Hepatocyte (in vitro differentiated cells): ENCODE measurements at regions not wholly inside any gene's neighbourhood (a gene's known extent, or its start where the extent isn't known, plus 50 kb on each side); places are given as distances from the start of the nearest gene placed in this dataset.

Experiments used
- DNase-seq: peaks from one replicate; pipeline ENCODE4 v3.0.0-alpha.2; 2016; ENCODE audit warnings: low spot score
- H2AFZ ChIP-seq: fragments of 200-600 bp; sonication (generic); 2 replicates; pipeline ENCODE4 v1.6.0; 2016; ENCODE audit warnings: antibody characterized with exemption, mild to moderate bottlenecking
- H3K27ac ChIP-seq: fragments of 200-600 bp; sonication (generic); 2 replicates; pipeline ENCODE4 v1.5.1; 2016; ENCODE audit warnings: mild to moderate bottlenecking
- H3K27me3 ChIP-seq: fragments of 200-600 bp; sonication (generic); 2 replicates; pipeline ENCODE4 v1.6.1; 2016
- H3K36me3 ChIP-seq: fragments of 200-600 bp; sonication (generic); replicated peaks from 2 replicates; pipeline ENCODE4 v1.5.1; 2016; ENCODE audit warnings: low read depth; ENCODE audit not compliant: insufficient read depth
- H3K4me1 ChIP-seq: fragments of 200-600 bp; sonication (generic); 2 replicates; pipeline ENCODE4 v1.5.1; 2016; ENCODE audit warnings: mild to moderate bottlenecking, moderate library complexity; ENCODE audit not compliant: insufficient read depth
- H3K4me2 ChIP-seq: fragments of 200-600 bp; sonication (generic); 2 replicates; pipeline ENCODE4 v1.6.0; 2016
- H3K4me3 ChIP-seq: fragments of 200-600 bp; sonication (generic); 2 replicates; pipeline ENCODE4 v1.5.1; 2016; ENCODE audit warnings: mild to moderate bottlenecking
- H3K79me2 ChIP-seq: fragments of 200-600 bp; sonication (generic); 2 replicates; pipeline ENCODE4 v1.6.0; 2017; ENCODE audit warnings: mild to moderate bottlenecking
- H3K9me2 ChIP-seq: fragments of 200-600 bp; sonication (generic); replicated peaks from 2 replicates; pipeline ENCODE4 v1.6.0; 2017; ENCODE audit warnings: mild to moderate bottlenecking; ENCODE audit not compliant: insufficient read depth
- H3K9me3 ChIP-seq: fragments of 200-600 bp; sonication (generic); 2 replicates; pipeline ENCODE4 v1.5.1; 2016; ENCODE audit warnings: low read depth, mild to moderate bottlenecking
- H4K20me1 ChIP-seq: fragments of 200-600 bp; sonication (generic); 2 replicates; pipeline ENCODE4 v1.6.0; 2016; ENCODE audit warnings: mild to moderate bottlenecking; ENCODE audit not compliant: insufficient read depth, poor library complexity, severe bottlenecking
- EZH2 ChIP-seq: fragments of 200-600 bp; sonication (generic); IDR thresholded peaks from 2 replicates; pipeline ENCODE4 v1.6.1; 2016; ENCODE audit warnings: antibody characterized with exemption, mild to moderate bottlenecking, borderline replicate concordance
- EZH2phosphoT487 ChIP-seq: fragments of 200-600 bp; sonication (generic); IDR thresholded peaks from one replicate; pipeline ENCODE4 v1.6.1; 2018; ENCODE audit warnings: antibody characterized with exemption, mild to moderate bottlenecking, low read depth, moderate library complexity; ENCODE audit not compliant: unreplicated experiment, severe bottlenecking
- WGBS: methylation state at CpG from one replicate; pipeline ENCODE4 v1.1.6; 2016; ENCODE audit warnings: low lambda C conversion rate; ENCODE audit errors: missing lambda C conversion rate; 5-methylcytosine and 5-hydroxymethylcytosine counted together
- TF ChIP-seq, protein P1 (sequence below): fragments of 200-600 bp; sonication (generic); IDR thresholded peaks from 2 replicates; pipeline ENCODE4 v1.5.1; 2016; ENCODE audit warnings: antibody characterized with exemption, mild to moderate bottlenecking; ENCODE audit not compliant: poor library complexity

- Histone ChIP-seq H3K9me3 (no peaks in the 10 kb centered on the region), H4K20me1 (no peaks in the 10 kb centered on the region), H3K9me2 (no peaks in the 10 kb centered on the region), H3K27ac (no peak overlapping the region), H3K4me1 (no peaks in the 10 kb centered on the region), H3K79me2 (no peaks in the 10 kb centered on the region), H3K36me3 (no peaks in the 10 kb centered on the region), H2AFZ (no peak overlapping the region), H3K4me3 (no peak overlapping the region), H3K4me2 (no peak overlapping the region), H3K27me3 (no peaks in the 10 kb centered on the region)
- TF ChIP-seq, protein P1, sequence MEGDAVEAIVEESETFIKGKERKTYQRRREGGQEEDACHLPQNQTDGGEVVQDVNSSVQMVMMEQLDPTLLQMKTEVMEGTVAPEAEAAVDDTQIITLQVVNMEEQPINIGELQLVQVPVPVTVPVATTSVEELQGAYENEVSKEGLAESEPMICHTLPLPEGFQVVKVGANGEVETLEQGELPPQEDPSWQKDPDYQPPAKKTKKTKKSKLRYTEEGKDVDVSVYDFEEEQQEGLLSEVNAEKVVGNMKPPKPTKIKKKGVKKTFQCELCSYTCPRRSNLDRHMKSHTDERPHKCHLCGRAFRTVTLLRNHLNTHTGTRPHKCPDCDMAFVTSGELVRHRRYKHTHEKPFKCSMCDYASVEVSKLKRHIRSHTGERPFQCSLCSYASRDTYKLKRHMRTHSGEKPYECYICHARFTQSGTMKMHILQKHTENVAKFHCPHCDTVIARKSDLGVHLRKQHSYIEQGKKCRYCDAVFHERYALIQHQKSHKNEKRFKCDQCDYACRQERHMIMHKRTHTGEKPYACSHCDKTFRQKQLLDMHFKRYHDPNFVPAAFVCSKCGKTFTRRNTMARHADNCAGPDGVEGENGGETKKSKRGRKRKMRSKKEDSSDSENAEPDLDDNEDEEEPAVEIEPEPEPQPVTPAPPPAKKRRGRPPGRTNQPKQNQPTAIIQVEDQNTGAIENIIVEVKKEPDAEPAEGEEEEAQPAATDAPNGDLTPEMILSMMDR, result no peak
- TF ChIP-seq EZH2 (no peak), EZH2phosphoT487 (no peak)
- DNase-seq, result no peak
- WGBS, result 89% methylated on average over 8 of the region's 8 CpGs
These were observed 846.4 kb downstream of the DCDC2C start for GRCh38 chr2:4549666-4550210.

- H3K9me2 ChIP-seq, result no peaks in the 10 kb centered on the region
- no peaks in the 10 kb centered on the region for H3K27me3 ChIP-seq
- no peak overlapping the region for H3K4me3 ChIP-seq
- no peaks in the 10 kb centered on the region for H3K36me3 ChIP-seq
- no peak for TF ChIP-seq EZH2phosphoT487
- TF ChIP-seq, protein P1, result no peak
- no peak for TF ChIP-seq EZH2
- no peaks in the 10 kb centered on the region for H3K4me1 ChIP-seq
- no peaks in the 10 kb centered on the region for H3K9me3 ChIP-seq
- no peak overlapping the region for H3K27ac ChIP-seq
- DNase-seq, result no peak
- WGBS, result 75% methylated on average over 9 of the region's 9 CpGs
- H3K79me2 ChIP-seq, result no peaks in the 10 kb centered on the region
- no peaks in the 10 kb centered on the region for H4K20me1 ChIP-seq
- no peak overlapping the region for H2AFZ ChIP-seq
- H3K4me2 ChIP-seq, result no peak overlapping the region
These were observed 848.5 kb downstream of the DCDC2C start for GRCh38 chr2:4551691-4552474.

GRCh38 chr2:4553241-4553640, 849.9 kb downstream of the DCDC2C start:
- no peaks in the 10 kb centered on the region for H3K9me3 ChIP-seq
- H3K27me3 ChIP-seq, result no peaks in the 10 kb centered on the region
- H3K4me3 ChIP-seq, result no peak overlapping the region
- WGBS, result 88% methylated on average over 16 of the region's 16 CpGs
- no peaks in the 10 kb centered on the region for H3K79me2 ChIP-seq
- no peak for DNase-seq
- no peaks in the 10 kb centered on the region for H3K9me2 ChIP-seq
- H3K36me3 ChIP-seq, result no peaks in the 10 kb centered on the region
- H4K20me1 ChIP-seq, result no peaks in the 10 kb centered on the region
- no peak overlapping the region for H3K27ac ChIP-seq
- no peaks in the 10 kb centered on the region for H3K4me1 ChIP-seq
- TF ChIP-seq EZH2 (no peak), EZH2phosphoT487 (no peak)
- TF ChIP-seq, protein P1, result no peak
- no peak overlapping the region for H2AFZ ChIP-seq
- H3K4me2 ChIP-seq, result no peak overlapping the region
